B cell (primary cell): ENCODE measurements at regions not wholly inside any gene's neighbourhood (a gene's known extent, or its start where the extent isn't known, plus 50 kb on each side); places are given as distances from the start of the nearest gene placed in this dataset.

Experiments used
- ATAC-seq: fragments of 200-7000 bp; cut with Tn5 transposase; one replicate; pipeline ENCODE4 v1.10.0; 2021; ENCODE audit warnings: low read depth, mild to moderate bottlenecking, moderate number of reproducible peaks, moderate library complexity
- CTCF ChIA-PET: fragments of 350-600 bp; sonication (Branson Sonifier 250); formaldehyde crosslinking; loops from one replicate; lab custom pipeline; 2021; ENCODE audit warnings: antibody characterized with exemption, inconsistent platforms; lab: Charles Lee
- POLR2A ChIA-PET: fragments of 350-600 bp; sonication (Branson Sonifier 250); formaldehyde crosslinking; loops from one replicate; lab custom pipeline; 2021; ENCODE audit warnings: antibody characterized with exemption; lab: Charles Lee
- DNase-seq: peaks from one replicate; pipeline ENCODE4 v3.0.0; 2013
- H2AFZ ChIP-seq: 2 replicates; pipeline ENCODE4 v1.6.1; 2012; ENCODE audit warnings: mild to moderate bottlenecking, low read depth, low read length; ENCODE audit not compliant: insufficient read depth, poor library complexity, severe bottlenecking
- H3K27ac ChIP-seq, 2 donors: 1 replicate in 1 of 2; 2 replicates in 1 of 2; pipeline ENCODE4 v1.5.1; 2012 to 2013; ENCODE audit warnings: low read length in 2 of 2, mild to moderate bottlenecking in 2 of 2, moderate library complexity in 1 of 2
- H3K27me3 ChIP-seq, 4 experiments: fragments of 200-600 bp in 1 of 4; sonication (generic) in 1 of 4; replicated peaks in 1 of 4; 1 replicate in 2 of 4; 2 replicates in 2 of 4; pipeline versions ENCODE4 v1.6.1 to v1.7.0; 2013 to 2016; ENCODE audit warnings: low read length in 3 of 4, mild to moderate bottlenecking in 2 of 4, mixed read lengths in 1 of 4, moderate library complexity in 1 of 4; ENCODE audit not compliant: insufficient read depth in 4 of 4, control insufficient read depth in 3 of 4; ENCODE audit errors: control extremely low read depth in 1 of 4
- H3K36me3 ChIP-seq, 2 experiments: replicated peaks in 1 of 2; 1 replicate in 1 of 2; 2 replicates in 1 of 2; pipeline versions ENCODE4 v1.6.1 to v1.7.1; 2013; ENCODE audit warnings: low read length in 1 of 2; ENCODE audit not compliant: insufficient read depth in 2 of 2, control insufficient read depth in 1 of 2; ENCODE audit errors: control extremely low read depth in 1 of 2, extremely low read depth in 1 of 2
- H3K4me1 ChIP-seq, 2 donors: fragments of 200-600 bp in 1 of 2; sonication (generic) in 1 of 2; 1 replicate in 1 of 2; 2 replicates in 1 of 2; pipeline versions ENCODE4 v1.5.1 to v1.6.1; 2013 to 2017; ENCODE audit warnings: low read length in 2 of 2; ENCODE audit not compliant: control insufficient read depth in 2 of 2, insufficient read depth in 2 of 2
- H3K4me2 ChIP-seq: replicated peaks from 2 replicates; pipeline ENCODE3; 2012; ENCODE audit warnings: mild to moderate bottlenecking, low read depth, low read length; ENCODE audit not compliant: poor library complexity, severe bottlenecking
- H3K4me3 ChIP-seq, 5 experiments: fragments of 200-600 bp in 1 of 5; sonication (generic) in 1 of 5; 1 replicate in 3 of 5; 2 replicates in 2 of 5; pipeline versions ENCODE4 v1.5.1 to v1.7.0; 2011 to 2016; ENCODE audit warnings: low read length in 4 of 5, mild to moderate bottlenecking in 4 of 5, low read depth in 2 of 5, control low read depth in 1 of 5, moderate library complexity in 1 of 5; ENCODE audit not compliant: insufficient read depth in 1 of 5; ENCODE audit errors: control extremely low read depth in 1 of 5, extremely low read depth in 1 of 5
- H3K79me2 ChIP-seq: fragments of 200-600 bp; sonication (generic); one replicate; pipeline ENCODE4 v1.6.0; 2016; ENCODE audit warnings: low read length; ENCODE audit not compliant: control insufficient read depth, insufficient read depth
- H3K9ac ChIP-seq: fragments of 200-600 bp; sonication (generic); 2 replicates; pipeline ENCODE4 v1.6.1; 2017; ENCODE audit warnings: mild to moderate bottlenecking, low read length, moderate library complexity
- H3K9me3 ChIP-seq, 3 donors: one replicate each; pipeline versions ENCODE4 v1.6.1 to v1.7.1; 2013; ENCODE audit warnings: low read length in 2 of 3; ENCODE audit not compliant: control insufficient read depth in 2 of 3, insufficient read depth in 1 of 3; ENCODE audit errors: control extremely low read depth in 1 of 3
- H4K20me1 ChIP-seq: 2 replicates; pipeline ENCODE4 v1.6.0; 2012; ENCODE audit warnings: mild to moderate bottlenecking, low read length; ENCODE audit not compliant: insufficient read depth, control insufficient read depth, poor library complexity, severe bottlenecking
- H3K27ac Mint-ChIP-seq: one replicate; pipeline ENCODE4 v1.8.0; 2021; ENCODE audit warnings: mixed read lengths
- H3K27me3 Mint-ChIP-seq: one replicate; pipeline ENCODE4 v1.8.0; 2021; ENCODE audit warnings: mixed read lengths
- H3K4me1 Mint-ChIP-seq: one replicate; pipeline ENCODE4 v1.8.0; 2021; ENCODE audit warnings: mixed read lengths
- H3K4me3 Mint-ChIP-seq: one replicate; pipeline ENCODE4 v1.8.0; 2021; ENCODE audit warnings: mixed read lengths
- H3K9me3 Mint-ChIP-seq: one replicate; pipeline ENCODE4 v1.8.0; 2022; ENCODE audit warnings: mixed read lengths; ENCODE audit not compliant: insufficient read depth
- CTCF ChIP-seq: fragments of 200-600 bp; IDR thresholded peaks from one replicate; pipeline ENCODE4 v1.8.0; 2022; ENCODE audit warnings: antibody characterized with exemption, mild to moderate bottlenecking
- EZH2 ChIP-seq: IDR thresholded peaks from 2 replicates; pipeline ENCODE4 v1.6.1; 2012; ENCODE audit warnings: borderline replicate concordance, low read depth, mild to moderate bottlenecking, moderate library complexity, low read length; ENCODE audit not compliant: insufficient read depth, poor library complexity, severe bottlenecking
- WGBS: methylation state at CpG from one replicate; pipeline ENCODE4 v1.1.5; 2013; ENCODE audit warnings: missing lambda C conversion rate; ENCODE audit not compliant: insufficient coverage; 5-methylcytosine and 5-hydroxymethylcytosine counted together
- intact Hi-C: fragments of 100-400 bp; cut with micrococcal nuclease; formaldehyde crosslinking; loops from one replicate; pipeline ENCODE4 v1.10.0; 2022

- POLR2A ChIA-PET: no interaction called here
- no peaks in the 10 kb centered on the region for H3K4me1 ChIP-seq
- Mint-ChIP-seq H3K9me3 (peaks cover 3% of the 10 kb centered on the region), H3K4me3 (no peak overlapping the region), H3K4me1 (no peaks in the 10 kb centered on the region), H3K27ac (no peak overlapping the region), H3K27me3 (no peaks in the 10 kb centered on the region)
- TF ChIP-seq EZH2: no peak
- TF ChIP-seq CTCF: no peak
- no peaks in the 10 kb centered on the region for H4K20me1 ChIP-seq
- intact Hi-C loops: no loop called here
- H3K27ac ChIP-seq: no peak overlapping the region
- no peak overlapping the region for H3K4me2 ChIP-seq
- peaks cover 0 to 4% (median 2%) of the 10 kb centered on the region in 3 donors for H3K9me3 ChIP-seq
- no peak overlapping the region for H3K9ac ChIP-seq
- no peaks in the 10 kb centered on the region for H3K36me3 ChIP-seq
- H3K4me3 ChIP-seq: no peak overlapping the region
- no peaks in the 10 kb centered on the region for H3K27me3 ChIP-seq
- H3K79me2 ChIP-seq: no peaks in the 10 kb centered on the region
- CTCF ChIA-PET: no interaction called here
- ATAC-seq (no peak), DNase-seq (no peak)
- H2AFZ ChIP-seq: no peak overlapping the region
- no CpG with 5 or more reads among the region's 2 CpGs for WGBS
Measured at GRCh38 chr17:53186001-53186400, 636.7 kb upstream of the KIF2B start.

GRCh38 chr17:53176629-53177028 lies 646.1 kb upstream of the KIF2B start:
- Mint-ChIP-seq H3K4me1 (no peaks in the 10 kb centered on the region), H3K4me3 (no peak overlapping the region), H3K27ac (no peak overlapping the region), H3K27me3 (no peaks in the 10 kb centered on the region), H3K9me3 (peaks cover 9% of the 10 kb centered on the region)
- Histone ChIP-seq H3K36me3 (no peaks in the 10 kb centered on the region), H3K9me3 (peaks cover 0 to 1% (median 0%) of the 10 kb centered on the region in 3 donors), H3K27me3 (no peaks in the 10 kb centered on the region), H4K20me1 (no peaks in the 10 kb centered on the region), H3K4me3 (no peak overlapping the region), H2AFZ (no peak overlapping the region), H3K4me2 (no peak overlapping the region), H3K27ac (no peak overlapping the region), H3K4me1 (no peaks in the 10 kb centered on the region), H3K79me2 (no peaks in the 10 kb centered on the region), H3K9ac (no peak overlapping the region)
- intact Hi-C loops: no loop called here
- CTCF ChIA-PET: no interaction called here
- no peak for ATAC-seq
- POLR2A ChIA-PET: no interaction called here
- no peak for TF ChIP-seq CTCF
- no peak for TF ChIP-seq EZH2
- no peak for DNase-seq
